ENCODE measurements at regions not wholly inside any gene's neighbourhood (a gene's known extent, or its start where the extent isn't known, plus 50 kb on each side); places are given as distances from the start of the nearest gene placed in this dataset.

DNA sequence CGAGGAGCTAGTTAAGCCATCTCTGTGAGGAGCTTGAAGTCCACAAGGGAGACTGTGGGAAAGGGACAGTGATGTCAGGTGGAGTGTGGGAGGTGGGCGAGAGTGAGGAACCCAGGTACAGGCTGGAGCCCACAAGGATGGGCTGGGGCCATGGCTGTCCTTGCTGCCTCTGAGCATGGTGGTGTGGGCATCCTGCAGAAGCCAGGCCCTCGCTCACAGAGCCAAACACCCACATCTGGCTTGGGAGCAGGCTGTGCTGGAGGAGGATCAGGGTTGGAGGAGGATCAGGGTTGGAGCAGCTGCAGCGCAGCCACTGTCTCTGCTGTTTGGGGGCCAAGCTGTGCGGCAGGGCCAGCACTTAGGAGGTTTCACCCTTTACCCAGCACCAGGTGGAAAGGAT, 58.2 kb upstream of the ENPP7 start:
- Histone ChIP-seq H3K27me3 (ENCODE audit: control insufficient read depth in 3 of 3, insufficient read depth in 3 of 3, low read length in 3 of 3) (peaks cover 59 to 73% (median 64%) of the 10 kb centered on the region in 3 donors), H3K9me3 (ENCODE audit: control insufficient read depth in 3 of 3, low read length in 3 of 3) (peaks cover 2 to 12% (median 6%) of the 10 kb centered on the region in 3 donors), H3K36me3 (ENCODE audit: control insufficient read depth in 3 of 3, insufficient read depth in 3 of 3, low read length in 3 of 3) (no peaks in the 10 kb centered on the region), H3K4me1 (ENCODE audit: control insufficient read depth in 3 of 3, insufficient read depth in 3 of 3, low read length in 3 of 3) (no peaks in the 10 kb centered on the region), H3K27ac (ENCODE audit: low read depth, low read length) (no peak overlapping the region), H3K4me3 (ENCODE audit: low read length in 3 of 3) (no peak overlapping the region), H3K9ac (ENCODE audit: low read depth in 1 of 3, low read length in 3 of 3) (no peak overlapping the region)

DNA sequence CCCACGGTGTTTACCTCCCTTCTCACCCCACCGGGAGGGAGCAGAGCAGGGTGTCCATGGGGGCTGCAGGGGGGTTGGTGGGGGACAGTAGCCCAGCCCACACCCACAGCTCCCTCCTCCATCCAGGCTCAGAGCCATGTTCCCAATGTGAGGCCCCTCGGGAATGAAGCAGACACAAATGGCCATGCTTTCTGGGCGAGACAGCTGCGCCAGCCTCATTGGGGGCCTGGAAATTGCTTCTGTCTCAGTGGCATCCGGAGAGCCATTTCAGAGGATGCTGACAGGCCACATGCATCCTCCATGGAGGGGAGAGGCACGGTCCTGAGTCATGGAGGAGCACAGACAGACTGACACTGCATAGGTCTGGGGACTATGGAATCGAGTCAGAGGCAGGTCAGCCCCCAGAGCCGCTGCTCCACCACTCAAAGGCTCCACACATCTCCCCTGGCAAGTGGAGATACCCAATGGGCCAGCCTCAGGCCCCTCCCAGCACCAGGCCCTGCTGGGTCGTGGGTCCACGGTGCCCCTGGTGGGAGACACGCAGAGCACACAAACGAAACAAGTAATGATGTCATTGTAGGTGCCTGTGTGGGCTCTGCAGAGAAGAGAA, 59.6 kb upstream of the ENPP7 start:
- peaks cover 2 to 12% (median 6%) of the 10 kb centered on the region in 3 donors for H3K9me3 ChIP-seq (ENCODE audit: control insufficient read depth in 3 of 3, low read length in 3 of 3)
- H3K9ac ChIP-seq (ENCODE audit: low read depth in 1 of 3, low read length in 3 of 3): no peak overlapping the region
- no peak overlapping the region for H3K4me3 ChIP-seq (ENCODE audit: low read length in 3 of 3)
- H3K4me1 ChIP-seq (ENCODE audit: control insufficient read depth in 3 of 3, insufficient read depth in 3 of 3, low read length in 3 of 3): no peaks in the 10 kb centered on the region
- H3K27ac ChIP-seq (ENCODE audit: low read depth, low read length): no peak overlapping the region
- H3K27me3 ChIP-seq (ENCODE audit: control insufficient read depth in 3 of 3, insufficient read depth in 3 of 3, low read length in 3 of 3): peaks cover 62 to 76% (median 69%) of the 10 kb centered on the region in 3 donors
- no peaks in the 10 kb centered on the region for H3K36me3 ChIP-seq (ENCODE audit: control insufficient read depth in 3 of 3, insufficient read depth in 3 of 3, low read length in 3 of 3)

DNA sequence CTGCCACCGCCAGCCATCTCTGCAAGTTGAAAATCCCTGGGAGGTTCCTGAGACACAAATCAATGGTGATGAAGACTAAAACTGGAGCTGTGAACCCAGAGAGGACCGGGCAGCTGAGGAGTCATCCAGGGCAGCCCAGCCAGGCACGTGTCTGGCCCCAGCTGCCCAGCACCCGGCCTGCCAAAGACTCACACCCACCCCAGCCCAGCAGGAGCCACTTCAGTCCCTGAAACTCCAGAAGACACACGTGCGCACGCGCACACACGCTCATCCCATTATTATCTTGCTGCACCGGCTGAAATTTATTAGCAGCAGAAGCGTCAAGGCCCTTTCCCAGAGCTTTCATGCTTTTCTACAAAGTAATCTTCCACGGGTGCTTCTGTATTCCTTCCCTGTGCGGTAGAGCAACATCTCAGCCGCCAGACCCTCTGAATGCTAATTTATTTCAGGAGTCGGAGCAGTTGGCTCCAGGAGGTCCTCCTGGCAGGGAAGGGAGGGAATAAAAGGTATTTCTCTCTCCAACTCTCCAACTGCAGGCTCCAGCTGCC, 59.8 kb upstream of the RBFOX3 start:
- Histone ChIP-seq H3K9me3 (ENCODE audit: control insufficient read depth in 3 of 3, low read length in 3 of 3) (peaks cover 2 to 12% (median 6%) of the 10 kb centered on the region in 3 donors), H3K4me3 (ENCODE audit: low read length in 3 of 3) (no peak overlapping the region), H3K27ac (ENCODE audit: low read depth, low read length) (no peak overlapping the region), H3K36me3 (ENCODE audit: control insufficient read depth in 3 of 3, insufficient read depth in 3 of 3, low read length in 3 of 3) (no peaks in the 10 kb centered on the region), H3K27me3 (ENCODE audit: control insufficient read depth in 3 of 3, insufficient read depth in 3 of 3, low read length in 3 of 3) (peaks cover 66 to 80% (median 69%) of the 10 kb centered on the region in 3 donors), H3K9ac (ENCODE audit: low read depth in 1 of 3, low read length in 3 of 3) (no peak overlapping the region), H3K4me1 (ENCODE audit: control insufficient read depth in 3 of 3, insufficient read depth in 3 of 3, low read length in 3 of 3) (no peaks in the 10 kb centered on the region)

DNA sequence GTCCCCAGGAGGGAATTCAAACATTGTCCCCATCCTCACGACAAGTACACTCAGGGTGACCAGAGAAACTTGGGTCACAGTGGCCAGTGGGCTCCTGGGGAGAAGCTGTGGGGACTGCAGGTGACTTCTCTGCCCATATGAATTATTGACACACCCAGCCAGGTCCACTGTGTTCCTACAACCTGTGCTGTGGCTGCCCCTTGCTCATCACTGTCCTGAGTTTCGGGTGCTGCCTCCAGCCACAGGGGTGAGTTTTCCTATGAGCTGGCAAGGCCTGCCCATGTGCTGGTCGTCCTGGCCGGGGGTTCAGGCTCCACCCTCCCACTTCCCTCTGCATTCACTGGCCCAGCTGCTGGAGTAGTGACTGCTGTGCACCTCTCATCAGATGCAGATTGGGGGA, 59.0 kb upstream of the RBFOX3 start:
- Histone ChIP-seq H3K27ac (ENCODE audit: low read depth, low read length) (no peak overlapping the region), H3K4me1 (ENCODE audit: control insufficient read depth in 3 of 3, insufficient read depth in 3 of 3, low read length in 3 of 3) (no peaks in the 10 kb centered on the region), H3K27me3 (ENCODE audit: control insufficient read depth in 3 of 3, insufficient read depth in 3 of 3, low read length in 3 of 3) (peaks cover 63 to 82% (median 69%) of the 10 kb centered on the region in 3 donors), H3K9me3 (ENCODE audit: control insufficient read depth in 3 of 3, low read length in 3 of 3) (peaks cover 2 to 12% (median 6%) of the 10 kb centered on the region in 3 donors), H3K9ac (ENCODE audit: low read depth in 1 of 3, low read length in 3 of 3) (no peak overlapping the region), H3K36me3 (ENCODE audit: control insufficient read depth in 3 of 3, insufficient read depth in 3 of 3, low read length in 3 of 3) (no peaks in the 10 kb centered on the region), H3K4me3 (ENCODE audit: low read length in 3 of 3) (no peak overlapping the region)

DNA sequence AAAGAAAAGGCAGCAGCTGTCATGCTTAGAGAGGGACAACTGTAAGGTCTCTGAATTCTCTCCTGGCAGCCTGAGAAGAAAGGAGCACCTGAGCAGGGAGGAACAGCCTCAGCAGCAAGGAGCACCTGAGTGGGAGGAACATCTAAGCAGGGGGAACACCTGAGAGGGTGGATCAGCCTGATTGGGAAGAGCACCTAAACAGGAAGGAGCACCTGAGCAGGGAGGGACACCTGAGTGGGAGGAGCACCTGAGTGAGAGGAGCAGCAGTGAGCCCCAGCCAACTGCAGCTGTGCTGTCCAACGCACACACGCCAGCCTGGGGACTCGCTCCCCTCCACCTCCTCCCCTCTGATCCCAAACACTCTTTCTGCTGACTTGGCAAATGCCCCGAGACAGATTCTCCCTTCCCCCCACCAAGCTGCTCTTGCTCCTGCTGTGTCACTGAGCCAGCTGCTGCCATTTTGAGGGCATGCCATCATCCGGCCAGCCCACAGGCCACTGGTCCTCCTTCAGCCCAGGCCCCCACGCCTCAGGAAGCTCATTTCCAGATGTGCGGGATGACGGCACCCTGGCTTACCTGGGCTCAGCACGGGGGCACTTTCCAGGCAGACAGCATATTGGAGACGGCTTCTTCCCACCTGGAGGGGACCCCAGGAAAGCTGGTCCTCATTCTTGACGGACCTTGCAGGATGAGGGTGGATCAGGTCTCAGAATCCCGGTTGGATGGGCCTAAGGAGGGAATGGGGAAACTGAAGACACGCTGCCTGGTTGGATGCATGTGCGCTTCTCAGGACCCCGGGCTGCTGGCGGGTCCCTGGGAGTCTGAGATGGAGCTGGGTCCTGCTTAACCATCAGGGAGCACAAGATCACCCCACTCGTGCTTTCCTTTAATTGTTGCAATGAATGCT, 57.7 kb upstream of the RBFOX3 start:
- Histone ChIP-seq H3K4me1 (ENCODE audit: control insufficient read depth in 3 of 3, insufficient read depth in 3 of 3, low read length in 3 of 3) (no peaks in the 10 kb centered on the region), H3K9me3 (ENCODE audit: control insufficient read depth in 3 of 3, low read length in 3 of 3) (peaks cover under 1 to 12% (median 1%) of the 10 kb centered on the region in 3 donors), H3K4me3 (ENCODE audit: low read length in 3 of 3) (no peak overlapping the region), H3K36me3 (ENCODE audit: control insufficient read depth in 3 of 3, insufficient read depth in 3 of 3, low read length in 3 of 3) (no peaks in the 10 kb centered on the region), H3K9ac (ENCODE audit: low read depth in 1 of 3, low read length in 3 of 3) (no peak overlapping the region), H3K27me3 (ENCODE audit: control insufficient read depth in 3 of 3, insufficient read depth in 3 of 3, low read length in 3 of 3) (peaks cover 65 to 75% (median 68%) of the 10 kb centered on the region in 3 donors), H3K27ac (ENCODE audit: low read depth, low read length) (no peak overlapping the region)

DNA sequence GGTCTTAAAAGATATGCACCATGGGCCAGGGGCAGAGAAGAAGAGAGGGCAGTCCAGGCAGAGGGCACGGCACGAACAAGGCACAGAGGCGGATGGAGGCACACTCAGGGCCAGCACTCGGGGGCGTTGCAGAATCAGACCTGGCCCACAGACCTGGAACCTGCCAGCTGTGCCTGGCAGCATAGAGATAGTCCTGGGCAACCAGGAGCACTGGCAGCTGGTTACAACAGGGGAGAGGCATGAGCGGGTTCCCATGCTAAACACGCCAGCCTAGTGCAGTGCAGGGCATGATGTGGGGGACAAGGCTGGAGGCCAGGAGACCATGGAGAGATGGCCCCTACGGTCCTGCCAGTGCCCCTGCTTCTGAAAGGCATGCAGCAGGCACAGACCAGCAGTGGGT, 56.9 kb upstream of the RBFOX3 start:
- Histone ChIP-seq H3K27me3 (ENCODE audit: control insufficient read depth in 3 of 3, insufficient read depth in 3 of 3, low read length in 3 of 3) (peaks cover 65 to 76% (median 70%) of the 10 kb centered on the region in 3 donors), H3K27ac (ENCODE audit: low read depth, low read length) (no peak overlapping the region)

DNA sequence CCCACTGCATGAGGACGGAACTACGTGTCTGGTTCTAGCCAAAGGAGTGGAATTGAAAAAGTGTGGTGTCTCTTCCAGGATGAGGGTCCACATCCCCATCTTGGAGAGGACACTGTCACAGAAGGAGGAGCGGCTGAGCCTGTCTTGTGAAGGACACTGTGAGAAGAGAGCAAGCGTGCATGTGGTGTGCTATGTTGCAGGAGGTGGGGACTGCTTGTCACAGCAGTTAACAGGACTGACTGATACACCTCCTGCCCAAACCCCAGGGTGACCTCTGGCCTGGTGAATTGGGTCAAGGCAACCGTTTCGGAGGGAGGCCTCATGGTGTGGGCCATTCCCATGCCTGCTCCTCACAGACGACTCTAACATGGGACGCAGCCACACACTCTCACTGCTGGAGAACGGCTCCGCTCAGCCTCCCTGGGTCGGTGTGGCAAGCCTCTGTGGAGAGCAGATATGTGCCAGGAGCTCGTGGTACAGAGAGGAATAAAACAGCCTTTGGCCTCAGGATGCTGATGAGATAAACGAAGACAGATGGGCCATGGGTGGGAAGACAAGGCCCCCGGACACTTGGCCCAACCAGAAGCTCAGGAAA, 56.4 kb upstream of the RBFOX3 start:
- Histone ChIP-seq H3K9ac (ENCODE audit: low read depth in 1 of 3, low read length in 3 of 3) (no peak overlapping the region), H3K27me3 (ENCODE audit: control insufficient read depth in 3 of 3, insufficient read depth in 3 of 3, low read length in 3 of 3) (peaks cover 61 to 73% (median 65%) of the 10 kb centered on the region in 3 donors), H3K36me3 (ENCODE audit: control insufficient read depth in 3 of 3, insufficient read depth in 3 of 3, low read length in 3 of 3) (no peaks in the 10 kb centered on the region), H3K4me1 (ENCODE audit: control insufficient read depth in 3 of 3, insufficient read depth in 3 of 3, low read length in 3 of 3) (no peaks in the 10 kb centered on the region), H3K9me3 (ENCODE audit: control insufficient read depth in 3 of 3, low read length in 3 of 3) (peaks cover 0 to 2% (median 0%) of the 10 kb centered on the region in 3 donors), H3K27ac (ENCODE audit: low read depth, low read length) (no peak overlapping the region), H3K4me3 (ENCODE audit: low read length in 3 of 3) (no peak overlapping the region)

More for the DNA sequence above, 56.9 kb upstream of the RBFOX3 start:
- Histone ChIP-seq H3K4me1 (ENCODE audit: control insufficient read depth in 3 of 3, insufficient read depth in 3 of 3, low read length in 3 of 3) (no peaks in the 10 kb centered on the region), H3K9ac (ENCODE audit: low read depth in 1 of 3, low read length in 3 of 3) (no peak overlapping the region), H3K9me3 (ENCODE audit: control insufficient read depth in 3 of 3, low read length in 3 of 3) (peaks cover 0 to 6% (median 0%) of the 10 kb centered on the region in 3 donors), H3K36me3 (ENCODE audit: control insufficient read depth in 3 of 3, insufficient read depth in 3 of 3, low read length in 3 of 3) (no peaks in the 10 kb centered on the region), H3K4me3 (ENCODE audit: low read length in 3 of 3) (no peak overlapping the region)

DNA sequence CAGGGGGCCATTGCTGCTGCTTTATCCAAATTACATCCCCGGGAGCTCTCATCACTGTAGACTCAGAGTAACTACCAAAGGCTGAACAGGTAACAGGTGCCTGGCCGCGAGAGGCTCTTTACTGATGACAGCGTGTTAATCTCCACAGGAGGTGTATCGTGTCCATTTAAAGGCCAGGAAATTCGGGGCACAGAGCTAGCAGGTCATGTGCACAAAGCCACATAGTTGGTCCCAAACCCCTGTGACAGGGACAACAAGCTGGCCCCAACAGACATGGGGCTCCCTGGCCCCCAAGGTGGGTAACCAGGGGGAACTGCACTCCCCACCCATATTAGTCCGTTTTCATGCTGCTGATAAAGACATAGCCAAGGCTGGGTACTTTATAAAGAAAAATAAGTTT, 55.3 kb upstream of the RBFOX3 start:
- no peaks in the 10 kb centered on the region for H3K36me3 ChIP-seq (ENCODE audit: control insufficient read depth in 3 of 3, insufficient read depth in 3 of 3, low read length in 3 of 3)
- peaks cover 50 to 62% (median 54%) of the 10 kb centered on the region in 3 donors for H3K27me3 ChIP-seq (ENCODE audit: control insufficient read depth in 3 of 3, insufficient read depth in 3 of 3, low read length in 3 of 3)
- no peak overlapping the region for H3K9ac ChIP-seq (ENCODE audit: low read depth in 1 of 3, low read length in 3 of 3)
- peaks cover 0 to 5% (median 0%) of the 10 kb centered on the region in 3 donors for H3K9me3 ChIP-seq (ENCODE audit: control insufficient read depth in 3 of 3, low read length in 3 of 3)
- H3K4me1 ChIP-seq (ENCODE audit: control insufficient read depth in 3 of 3, insufficient read depth in 3 of 3, low read length in 3 of 3): no peaks in the 10 kb centered on the region
- H3K4me3 ChIP-seq (ENCODE audit: low read length in 3 of 3): no peak overlapping the region
- H3K27ac ChIP-seq (ENCODE audit: low read depth, low read length): no peak overlapping the region

DNA sequence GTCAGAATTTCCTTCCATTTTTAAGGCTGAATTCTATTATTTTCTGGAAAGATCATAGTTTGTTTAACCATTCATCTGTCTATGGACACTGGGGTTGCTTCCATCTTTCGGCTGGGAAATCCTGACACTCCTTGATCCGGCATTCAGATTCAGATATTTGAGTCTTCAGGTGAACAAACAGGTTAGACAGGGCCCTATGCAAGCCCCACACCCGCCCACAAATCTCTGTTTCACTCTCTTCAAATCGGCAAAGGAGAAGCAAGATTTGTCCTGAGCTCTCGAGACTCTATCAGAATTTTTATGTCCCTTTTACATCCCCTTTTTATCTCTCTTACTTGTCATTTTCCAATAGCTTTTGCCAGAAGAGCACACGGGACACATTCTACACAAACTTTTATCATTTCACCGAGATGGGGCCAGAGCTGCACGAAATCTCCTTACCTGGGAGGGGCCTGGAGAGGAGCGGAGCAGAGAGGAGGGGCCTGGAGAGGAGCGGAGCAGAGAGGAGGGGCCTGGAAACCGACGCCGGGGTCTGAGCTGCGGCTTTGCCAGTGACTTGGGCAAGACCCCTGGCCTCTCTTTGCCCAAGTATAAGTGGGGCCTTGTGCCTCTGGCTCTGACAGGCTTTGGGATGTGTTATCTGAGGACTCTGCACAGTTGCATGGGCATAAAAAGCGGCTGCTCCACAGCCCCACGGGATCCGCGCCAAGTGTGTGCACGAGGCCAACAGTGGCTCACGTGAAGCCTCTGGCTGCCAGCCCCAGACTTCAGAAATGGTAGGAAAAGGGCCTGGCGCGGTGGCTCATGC, 54.3 kb upstream of the RBFOX3 start:
- no peak overlapping the region for H3K9ac ChIP-seq (ENCODE audit: low read depth in 1 of 3, low read length in 3 of 3)
- peaks cover 0 to 5% (median 2%) of the 10 kb centered on the region in 3 donors for H3K9me3 ChIP-seq (ENCODE audit: control insufficient read depth in 3 of 3, low read length in 3 of 3)
- H3K4me1 ChIP-seq (ENCODE audit: control insufficient read depth in 3 of 3, insufficient read depth in 3 of 3, low read length in 3 of 3): no peaks in the 10 kb centered on the region
- H3K27ac ChIP-seq (ENCODE audit: low read depth, low read length): no peak overlapping the region
- H3K4me3 ChIP-seq (ENCODE audit: low read length in 3 of 3): no peak overlapping the region
- peaks cover 45 to 53% (median 45%) of the 10 kb centered on the region in 3 donors for H3K27me3 ChIP-seq (ENCODE audit: control insufficient read depth in 3 of 3, insufficient read depth in 3 of 3, low read length in 3 of 3)
- no peaks in the 10 kb centered on the region for H3K36me3 ChIP-seq (ENCODE audit: control insufficient read depth in 3 of 3, insufficient read depth in 3 of 3, low read length in 3 of 3)
